A673 (cell line): ENCODE measurements at regions not wholly inside any gene's neighbourhood (a gene's known extent, or its start where the extent isn't known, plus 50 kb on each side); places are given as distances from the start of the nearest gene placed in this dataset.

Experiments
- CTCF ChIP-seq: fragments of 300-800, 200-600 bp; sonication (generic); conservative IDR thresholded peaks from 2 replicates; pipeline ENCODE4 v1.5.1; 2017; ENCODE audit warnings: low read depth, mild to moderate bottlenecking, antibody characterized with exemption, low read length, moderate library complexity, mixed read lengths
- EZH2 ChIP-seq: fragments of 200-600 bp; sonication (generic); IDR thresholded peaks from 2 replicates; pipeline ENCODE4 v1.6.1; 2017; ENCODE audit warnings: borderline replicate concordance, low read depth, mild to moderate bottlenecking, mixed read lengths, antibody characterized with exemption, low read length; ENCODE audit not compliant: poor library complexity, severe bottlenecking

- TF ChIP-seq CTCF = no peak
- TF ChIP-seq EZH2 = no peak
These were observed 610.4 kb upstream of the BOD1L1 start for GRCh38 chr4:14237911-14238310.
